AG08395 (cell line): ENCODE measurements at regions not wholly inside any gene's neighbourhood (a gene's known extent, or its start where the extent isn't known, plus 50 kb on each side); places are given as distances from the start of the nearest gene placed in this dataset.

Source experiments
- DNase-seq: peaks from one replicate; pipeline ENCODE4 v3.0.0; 2012; ENCODE audit warnings: mixed read lengths, low spot score

DNA sequence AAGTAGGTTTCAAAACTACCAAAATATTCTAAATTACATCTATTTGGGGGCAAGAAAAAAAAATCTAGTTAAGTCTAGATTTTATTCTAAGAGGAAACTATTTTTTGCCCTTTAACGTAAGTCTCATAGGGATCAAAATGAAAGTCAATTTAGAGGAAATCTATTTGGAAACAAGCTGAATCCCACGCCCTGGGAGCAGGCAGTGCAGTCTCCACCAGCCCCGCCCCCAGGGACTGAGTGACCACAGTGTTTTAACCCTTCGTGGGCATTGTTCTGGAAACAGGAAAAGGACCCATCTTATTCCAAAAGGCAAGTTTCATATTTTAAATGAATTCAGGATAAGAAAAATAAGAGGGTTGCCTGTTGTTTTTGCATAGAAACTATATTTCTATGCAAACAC is 209.7 kb downstream of the SPRY2 start:
- peak; percentile 58 for DNase-seq

DNA sequence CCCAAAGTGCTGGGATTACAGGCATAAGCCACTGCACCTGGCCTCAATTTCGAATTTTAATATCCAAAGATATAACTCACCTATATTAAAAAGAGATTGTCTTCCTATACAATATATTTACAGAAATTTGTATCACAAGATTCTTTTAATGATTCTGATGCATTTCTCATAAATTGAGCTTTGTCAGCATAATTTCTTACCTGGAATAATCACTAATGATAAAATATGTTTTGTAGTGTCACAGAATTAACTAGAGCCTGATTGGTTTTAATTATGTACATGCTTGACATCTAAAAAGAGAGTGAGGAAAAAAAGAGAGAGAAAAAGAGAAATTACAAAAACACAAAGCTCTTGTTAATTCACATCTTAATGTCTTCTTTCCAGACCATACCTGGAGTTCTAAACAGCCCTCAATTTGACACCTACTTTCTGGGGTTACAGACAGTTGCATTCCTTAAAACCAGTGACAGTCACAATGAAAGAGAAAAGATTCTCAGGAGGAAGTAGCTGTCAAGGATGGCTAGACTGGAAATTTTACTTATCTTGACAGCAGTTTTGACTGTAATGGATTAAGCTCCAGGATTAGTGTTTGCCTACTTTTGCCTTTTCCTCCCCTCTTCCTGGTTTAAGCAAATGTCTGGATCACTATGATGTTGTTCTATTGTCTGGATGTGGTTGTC is 214.4 kb downstream of the SPRY2 start:
- no peak for DNase-seq

DNA sequence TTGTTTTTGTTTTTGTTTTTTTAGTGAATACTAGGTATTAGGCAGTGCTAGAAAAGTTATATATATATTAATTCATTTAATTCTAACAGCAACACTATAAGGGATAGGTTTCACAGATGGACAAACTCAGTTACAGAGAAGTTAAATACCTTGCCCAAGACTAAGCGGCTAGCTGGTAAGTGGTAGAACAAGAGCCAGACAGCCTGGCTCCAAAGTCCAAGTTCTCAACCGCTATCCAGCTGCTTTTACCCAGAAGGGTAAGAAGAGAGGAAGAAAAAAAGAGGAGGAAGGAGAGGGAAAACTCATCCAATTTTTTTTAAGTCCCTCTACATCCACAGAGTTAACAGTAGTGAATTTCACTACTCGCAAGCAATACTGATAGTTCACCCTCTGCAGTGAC is 217.0 kb downstream of the SPRY2 start:
- no peak for DNase-seq

DNA sequence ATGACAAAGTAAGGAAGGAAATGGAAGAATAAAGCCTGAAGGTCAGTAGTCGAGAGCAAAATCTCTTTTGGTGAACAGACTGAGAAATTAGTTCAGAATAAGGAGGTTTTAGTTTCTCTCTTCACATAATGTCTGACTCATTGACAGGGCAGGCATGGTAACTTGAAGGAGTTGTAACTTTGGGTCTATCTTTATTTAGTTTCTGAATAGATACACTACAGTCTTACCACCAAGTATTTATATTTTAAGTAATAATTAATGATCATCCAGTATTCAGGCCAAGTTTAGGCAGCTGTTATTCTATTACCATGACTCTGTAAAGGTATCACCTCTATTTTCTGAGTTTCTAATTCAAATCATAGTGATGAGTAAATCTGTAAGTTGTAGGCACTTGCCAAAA is 219.9 kb downstream of the SPRY2 start:
- no peak for DNase-seq

DNA sequence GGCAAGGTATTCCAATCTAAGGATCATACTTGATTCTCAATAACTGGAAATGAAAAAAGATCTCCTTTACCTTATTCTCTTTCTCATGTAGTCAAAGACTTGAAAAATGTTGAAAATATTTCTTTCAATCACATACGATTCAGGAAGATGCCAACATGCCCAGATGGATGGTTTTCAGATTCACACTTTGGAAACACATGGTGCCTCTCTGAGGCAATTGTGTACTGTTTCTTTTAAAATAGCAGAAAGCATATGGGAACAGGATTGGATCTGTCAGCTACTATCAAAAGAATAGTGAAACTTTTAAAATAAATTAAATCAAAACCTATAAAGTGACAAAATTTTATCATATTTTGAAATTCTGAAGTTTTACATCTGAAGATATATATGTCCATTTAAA is 222.4 kb downstream of the SPRY2 start:
- no peak for DNase-seq

DNA sequence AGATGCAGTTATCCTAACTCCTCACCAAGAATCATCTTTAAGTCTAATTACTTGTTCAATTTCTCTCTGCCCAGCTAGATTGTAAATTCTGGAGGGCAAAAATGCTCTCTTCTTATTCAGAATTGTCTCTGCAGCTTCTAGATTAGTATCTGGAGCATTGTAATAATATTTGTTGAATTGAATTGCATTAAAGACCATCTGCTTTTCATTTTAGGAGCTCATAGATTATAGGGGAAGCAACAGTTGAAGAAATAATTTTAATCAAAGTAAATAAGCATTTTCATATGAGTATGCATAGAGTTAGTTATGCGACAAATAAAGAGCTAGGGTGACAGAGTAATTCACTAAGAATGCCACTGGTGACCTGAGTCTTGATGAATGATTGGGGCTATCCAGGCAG is 222.8 kb downstream of the SPRY2 start:
- no peak for DNase-seq

DNA sequence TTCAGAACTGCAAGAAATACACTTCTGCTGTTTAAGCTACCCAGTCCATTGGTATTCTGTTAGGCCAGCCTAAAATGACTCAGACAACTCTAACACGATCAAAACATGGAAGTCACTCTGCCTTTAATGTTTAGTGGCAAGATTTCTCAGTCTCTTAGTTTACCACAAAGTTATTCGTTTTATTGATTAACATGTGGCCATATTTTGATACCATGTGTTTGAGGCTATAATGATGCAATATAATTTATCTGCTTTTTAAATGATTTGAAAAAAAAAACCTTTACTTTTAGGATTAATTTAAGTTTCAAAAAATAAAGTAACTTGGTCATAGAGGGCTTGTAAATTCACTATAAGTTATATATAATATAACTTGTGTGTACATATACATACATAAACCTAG is 223.4 kb downstream of the SPRY2 start:
- no peak for DNase-seq

DNA sequence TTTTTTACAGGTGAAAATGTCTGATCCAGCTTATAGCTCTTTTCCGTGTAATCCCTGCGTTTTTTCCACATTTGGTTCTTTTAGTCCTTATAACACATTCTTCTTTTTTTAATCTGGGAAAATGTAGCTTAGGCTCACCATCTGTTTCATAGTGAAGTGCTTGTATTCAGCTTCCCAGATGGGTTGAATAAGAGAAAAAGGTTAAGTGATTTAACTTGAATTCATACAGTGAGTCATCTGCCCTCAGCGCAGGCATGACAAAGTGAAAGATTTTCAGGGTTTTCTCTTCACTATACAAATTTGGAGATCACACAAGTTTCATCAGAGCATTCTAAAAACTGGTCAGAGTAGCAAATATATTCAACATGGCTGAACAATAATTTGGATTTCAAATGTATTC is 224.8 kb downstream of the SPRY2 start:
- peak; percentile 59 for DNase-seq

DNA sequence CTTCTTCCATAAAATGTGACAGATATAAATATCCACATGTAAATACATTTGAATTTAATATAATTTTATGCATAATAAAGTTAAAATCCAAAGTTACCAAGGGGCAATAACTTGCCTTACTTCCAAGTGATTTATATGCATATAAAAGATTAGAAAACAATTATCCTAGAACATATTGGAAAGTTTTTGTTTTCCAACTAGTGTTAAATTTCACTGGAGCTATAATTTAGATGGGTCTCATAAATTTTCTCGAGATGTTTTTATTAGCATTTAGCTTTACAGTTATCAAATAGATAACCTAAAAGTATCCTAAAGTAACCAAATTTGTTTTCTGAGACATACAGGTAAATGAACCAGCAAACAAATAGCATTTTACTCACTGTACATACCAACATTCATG is 225.3 kb downstream of the SPRY2 start:
- no peak for DNase-seq

DNA sequence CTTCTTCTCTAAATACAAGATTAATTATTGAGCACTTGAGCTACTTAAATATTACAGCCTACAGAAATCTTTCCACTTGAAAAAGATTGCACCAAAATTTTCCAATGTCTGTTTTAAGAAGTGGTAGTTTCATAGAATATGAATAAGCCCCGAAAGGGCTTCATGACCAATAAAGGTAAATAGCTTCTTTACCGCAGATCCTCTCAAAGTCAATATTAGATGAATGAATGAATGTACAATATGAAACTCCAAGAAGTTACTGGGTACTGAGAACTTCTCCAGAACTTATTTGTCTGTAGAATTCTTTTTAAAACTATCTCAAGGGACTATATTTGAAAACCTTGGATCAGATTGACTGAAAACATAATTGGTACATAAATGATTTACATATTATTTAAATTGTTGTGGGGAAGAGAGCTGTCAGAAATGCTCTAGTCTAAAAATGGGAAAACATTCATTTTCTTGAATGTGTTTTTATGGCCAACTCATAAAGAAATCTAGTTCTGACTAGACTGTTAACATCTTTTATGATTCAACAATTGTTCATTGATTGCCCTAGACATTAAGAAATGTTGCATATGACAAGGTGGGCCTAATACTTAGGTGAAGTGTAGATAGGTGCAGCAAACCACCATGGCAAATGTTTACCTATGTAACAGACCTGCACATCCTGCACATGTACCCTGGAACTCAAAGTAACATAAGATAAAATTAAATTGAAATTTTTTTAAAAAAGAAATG is 227.0 kb downstream of the SPRY2 start:
- no peak for DNase-seq

DNA sequence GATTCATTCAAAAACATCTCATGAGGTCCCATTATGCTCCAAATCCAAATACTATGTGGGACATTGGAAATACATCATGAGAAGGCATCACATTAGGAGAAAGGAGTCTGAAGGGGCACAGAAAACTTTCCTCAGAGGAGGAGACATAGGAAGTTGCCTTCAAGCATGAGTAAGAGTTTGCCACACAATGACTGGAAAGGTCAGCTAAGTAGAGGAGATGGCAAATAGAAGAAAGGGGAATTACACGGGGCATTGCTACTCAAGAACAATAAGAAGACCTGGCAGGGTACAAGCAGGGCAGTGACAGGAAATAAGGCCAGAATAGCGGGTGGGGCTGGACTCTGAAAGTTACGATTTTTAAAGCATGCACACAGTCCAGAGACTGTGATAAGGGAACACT is 231.6 kb downstream of the SPRY2 start:
- no peak for DNase-seq

DNA sequence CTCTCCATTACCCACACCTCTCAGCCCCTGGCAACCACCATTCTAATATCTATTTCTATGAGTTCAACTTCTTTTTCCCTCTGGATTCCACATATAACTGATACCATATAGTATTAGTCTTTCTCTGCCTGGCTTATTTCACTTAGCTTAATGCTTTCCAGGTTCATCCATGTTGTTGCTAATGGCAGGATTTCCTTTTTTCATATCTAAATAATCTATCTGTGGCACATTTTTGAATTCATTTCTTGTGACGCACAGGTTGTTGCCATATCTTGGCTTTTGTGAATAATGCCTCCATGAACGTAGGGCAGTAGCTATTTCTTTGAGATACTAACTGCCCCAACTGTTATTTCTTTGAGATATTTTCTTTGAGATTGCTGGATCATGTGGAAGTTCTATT is 235.6 kb downstream of the SPRY2 start:
- DNase-seq = no peak

DNA sequence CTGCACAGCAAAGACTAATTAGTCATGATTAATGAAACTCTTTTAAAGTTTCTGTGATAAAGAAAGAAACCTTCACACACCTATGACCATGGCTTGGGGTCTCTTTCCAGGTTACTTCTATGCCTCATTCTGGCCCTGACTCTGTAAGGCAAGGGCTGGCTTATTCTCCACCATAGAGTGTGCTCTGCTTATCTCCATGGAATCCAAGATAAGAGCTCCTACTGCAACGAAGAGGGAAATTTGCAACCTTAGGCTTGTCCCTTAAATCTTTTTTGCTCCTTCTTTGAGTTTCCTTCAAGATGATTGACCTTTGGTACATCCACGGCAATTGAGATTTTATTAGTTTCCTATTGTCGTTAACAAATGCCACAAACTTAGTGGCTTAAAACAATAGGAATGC is 239.9 kb downstream of the SPRY2 start:
- no peak for DNase-seq

DNA sequence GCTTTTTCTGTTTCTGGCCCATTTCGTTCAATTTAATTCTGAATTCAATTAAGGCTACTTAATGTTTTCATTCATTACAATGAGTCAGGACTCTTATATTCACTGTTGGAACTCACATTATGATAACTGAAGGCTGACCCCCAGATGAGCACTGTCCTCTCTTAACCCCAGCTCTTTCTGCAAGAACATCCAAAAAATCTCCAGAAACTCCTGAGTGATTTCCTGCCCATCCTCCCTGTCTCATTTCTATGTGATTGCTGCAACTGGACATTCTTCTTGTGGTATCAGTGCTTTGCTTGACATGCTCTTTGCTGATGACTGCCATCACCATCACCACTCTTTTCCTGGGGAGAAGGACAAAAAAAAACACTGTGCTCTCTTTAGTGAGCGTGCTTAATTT is 240.3 kb downstream of the SPRY2 start:
- peak; percentile 61 for DNase-seq

DNA sequence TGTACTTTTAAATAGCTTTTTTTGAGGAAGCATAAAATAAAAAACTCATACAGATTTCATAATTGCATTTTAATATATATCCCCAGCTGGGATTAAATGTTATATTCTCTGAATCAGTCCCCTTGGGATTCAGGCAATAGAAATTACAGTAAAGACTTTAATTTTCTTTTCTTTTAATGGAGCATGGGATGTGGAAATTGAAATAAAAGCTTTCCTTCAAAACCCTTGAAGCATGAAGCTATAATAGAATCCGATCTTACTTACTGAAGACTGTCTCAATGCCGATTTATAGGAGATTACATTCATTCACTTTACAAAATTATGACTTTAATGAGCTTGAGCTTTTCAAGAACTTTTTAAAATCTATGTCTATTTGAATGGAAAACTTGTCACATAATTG is 243.4 kb downstream of the SPRY2 start:
- DNase-seq = no peak

DNA sequence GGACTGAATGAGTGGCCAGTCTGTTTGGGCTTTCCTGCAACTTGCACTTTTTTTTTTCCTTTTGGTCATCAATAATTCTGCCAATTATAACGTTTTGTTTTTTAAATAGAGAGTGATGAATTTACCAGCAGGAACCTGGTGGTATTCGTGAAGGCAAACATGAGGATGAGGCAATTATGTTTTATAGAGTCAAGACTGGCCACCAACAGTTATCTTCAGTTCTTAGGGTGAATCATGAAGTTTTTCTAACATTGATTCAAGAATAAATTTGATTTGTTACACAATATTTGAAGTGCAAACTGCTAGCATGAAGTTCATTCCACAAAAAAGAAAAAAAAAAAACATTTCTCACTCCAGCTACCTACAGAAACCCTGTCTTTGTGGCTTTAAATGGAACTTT is 244.5 kb downstream of the SPRY2 start:
- DNase-seq = no peak

DNA sequence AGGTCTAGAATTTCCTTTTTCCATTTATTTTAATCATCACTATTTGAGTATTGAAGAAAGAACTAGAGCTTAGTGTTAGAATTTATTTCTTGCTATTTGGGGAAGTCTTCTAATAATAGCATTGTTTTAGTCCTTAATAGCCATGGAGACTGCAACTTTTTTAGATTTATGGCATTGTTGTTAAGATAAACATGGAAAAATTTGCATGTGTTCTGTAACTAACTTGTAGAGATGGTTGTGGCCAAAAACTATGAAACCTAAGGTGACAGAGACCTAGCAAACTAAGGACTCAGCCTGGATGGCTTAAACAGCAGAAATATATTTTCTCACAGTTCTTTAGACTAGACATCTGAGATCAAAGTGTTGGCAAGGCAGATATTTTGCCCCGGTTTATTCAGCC is 246.4 kb downstream of the SPRY2 start:
- no peak for DNase-seq

DNA sequence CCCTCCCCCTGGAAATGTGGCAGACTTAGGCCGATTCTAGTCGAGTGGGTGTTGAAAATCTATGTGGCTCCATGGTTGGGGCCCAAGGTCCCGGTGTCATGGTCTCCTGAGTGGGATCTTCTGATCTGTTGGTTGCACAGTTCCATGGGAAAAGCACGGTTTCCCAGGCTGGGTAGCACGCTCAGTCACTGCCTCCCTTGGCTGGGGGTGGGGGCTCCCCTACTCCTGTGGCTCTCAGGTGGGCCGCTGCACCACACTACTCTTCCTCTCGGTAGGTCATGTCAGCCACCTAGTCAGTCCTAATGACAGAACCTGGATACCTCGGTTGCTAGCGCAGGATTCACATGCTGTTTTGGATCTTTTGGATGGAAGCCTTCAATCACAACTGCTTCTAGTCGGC is 247.0 kb downstream of the SPRY2 start:
- no peak for DNase-seq

DNA sequence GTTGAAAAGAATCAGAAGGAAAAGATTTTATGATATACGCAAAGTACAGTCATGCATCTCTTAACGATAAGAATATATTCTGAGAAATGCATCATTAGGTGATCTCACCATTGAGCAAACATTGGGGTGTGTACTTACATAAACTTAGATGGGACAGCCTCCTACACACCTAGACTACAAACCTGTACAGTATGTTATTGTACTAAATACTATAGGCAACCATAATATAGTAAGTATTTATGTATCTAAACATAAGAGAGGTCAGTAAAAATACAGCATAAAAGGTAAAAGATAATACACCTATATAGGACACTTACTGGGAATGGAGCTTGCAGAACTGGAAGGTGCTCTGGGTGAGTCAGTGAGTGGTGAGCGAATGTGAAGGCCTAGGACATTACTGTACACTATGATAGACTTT is 254.6 kb downstream of the SPRY2 start:
- DNase-seq = no peak

DNA sequence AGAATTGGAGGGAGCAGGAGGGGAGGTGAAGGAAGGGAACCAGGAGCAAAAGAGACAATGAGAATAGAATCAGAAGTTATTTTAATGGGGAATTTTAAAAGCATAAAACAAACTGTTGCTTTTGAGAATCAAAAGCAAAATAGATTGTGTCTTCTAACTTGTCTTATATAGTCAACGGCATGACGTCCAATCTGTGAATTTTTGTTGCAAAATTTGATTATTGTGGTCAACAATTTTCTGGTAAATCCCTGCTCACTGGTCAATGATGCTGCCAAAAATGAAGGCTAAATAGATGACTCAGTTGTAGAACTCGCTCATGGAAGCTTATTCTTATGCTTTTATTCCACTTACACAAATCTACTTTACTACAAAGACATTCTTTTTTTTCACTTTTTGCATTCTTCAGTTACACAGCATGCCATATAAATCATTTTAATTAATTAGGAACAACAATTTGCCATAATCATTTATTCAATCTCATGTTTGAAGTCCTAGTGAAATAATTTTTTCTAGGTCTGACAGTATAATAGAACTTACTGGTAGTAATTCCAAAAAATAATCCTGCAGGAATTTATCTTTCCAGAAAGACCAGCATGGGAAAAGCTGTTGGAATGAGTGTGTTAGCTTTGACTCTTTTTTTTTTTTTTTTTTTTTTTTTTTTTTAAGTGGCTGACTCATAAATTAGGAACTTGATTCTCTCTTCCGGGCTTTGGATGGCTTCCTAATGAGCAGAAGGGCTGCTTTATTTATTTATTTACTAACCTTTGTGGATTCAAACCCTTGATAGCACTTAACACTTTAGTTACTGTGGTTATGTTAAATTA is 256.9 kb downstream of the SPRY2 start:
- DNase-seq = peak; percentile 84

DNA sequence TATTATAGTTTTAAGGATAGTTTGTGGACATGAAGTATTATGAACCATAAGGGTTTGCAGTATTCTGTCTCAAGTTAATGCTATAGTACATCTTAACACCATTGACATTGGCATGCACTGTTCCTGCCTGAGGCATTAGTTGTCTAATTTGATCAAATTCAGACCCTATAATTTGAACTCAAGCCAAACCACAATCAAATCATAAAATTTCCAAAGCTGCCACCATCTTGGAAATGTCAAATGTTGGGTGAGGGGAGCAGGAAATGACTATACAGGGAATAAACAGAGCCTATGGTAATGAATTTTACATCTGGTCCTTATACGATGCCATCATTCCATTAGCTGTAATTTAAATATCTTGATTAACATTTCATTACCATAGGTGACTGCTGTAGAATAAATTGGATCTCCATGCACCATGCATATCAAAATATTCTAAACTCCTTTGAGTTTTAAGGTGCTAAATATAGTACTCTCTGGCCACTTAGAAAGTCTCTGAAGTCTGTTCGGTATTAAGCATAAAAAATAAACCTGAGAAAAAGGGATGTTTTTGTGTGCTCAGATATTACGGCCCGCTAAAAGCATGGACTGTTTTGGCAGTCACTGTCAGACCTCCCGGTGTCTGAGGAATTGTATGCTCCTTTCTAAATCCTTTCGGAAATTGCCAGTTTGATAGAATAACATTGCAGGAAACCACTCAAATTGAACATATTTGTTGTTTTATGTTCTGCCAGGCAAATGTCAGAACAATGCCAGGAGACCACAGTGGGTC is 257.7 kb downstream of the SPRY2 start:
- DNase-seq = peak; percentile 40

DNA sequence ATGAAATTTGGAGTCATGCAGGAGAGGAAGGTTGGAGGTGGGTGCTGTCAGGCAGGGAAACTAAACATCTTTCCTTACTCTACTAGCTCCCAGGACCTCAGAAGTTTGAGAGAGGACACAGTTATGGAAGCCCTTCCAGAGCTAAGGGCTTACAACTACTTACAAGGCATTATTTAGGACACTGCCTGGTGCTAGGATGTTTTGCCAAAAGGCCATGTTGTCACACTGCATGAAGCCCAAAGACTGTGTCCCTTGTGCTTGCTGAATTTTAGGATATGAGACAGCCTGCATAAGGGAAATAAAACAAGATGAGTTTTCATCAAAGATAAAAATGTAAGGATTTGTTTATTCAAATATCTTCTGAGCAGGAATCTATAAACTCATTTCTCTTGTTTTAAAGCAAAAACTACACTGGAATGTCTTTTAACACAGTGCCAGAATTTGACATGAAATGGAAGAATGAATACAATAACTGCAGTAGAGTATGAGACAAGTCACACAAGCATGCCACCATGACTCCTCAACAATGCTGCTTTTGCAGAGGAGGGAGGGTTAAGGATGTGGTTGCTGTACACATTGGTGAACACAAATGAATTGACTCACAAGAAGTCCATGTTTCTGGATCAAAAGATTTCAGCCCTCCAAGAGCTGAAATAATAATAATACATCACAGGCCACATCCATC is 258.4 kb downstream of the SPRY2 start:
- DNase-seq = peak; percentile 29
